SK-N-SH treated with all-trans-retinoic acid at 6 μM for 48 hours (cell line): ENCODE measurements at regions not wholly inside any gene's neighbourhood (a gene's known extent, or its start where the extent isn't known, plus 50 kb on each side); places are given as distances from the start of the nearest gene placed in this dataset.

Source experiments
- CSRNP3 ChIP-seq: fragments of 250-450 bp; sonication (Bioruptor Pico); IDR thresholded peaks from 2 replicates; pipeline ENCODE4 v1.5.1; 2021; ENCODE audit warnings: mild to moderate bottlenecking, moderate library complexity
- ESRRG ChIP-seq: fragments of 250-450 bp; sonication (Bioruptor Pico); IDR thresholded peaks from 2 replicates; pipeline ENCODE4 v1.6.1; 2021; ENCODE audit warnings: mild to moderate bottlenecking
- GLIS3 ChIP-seq: fragments of 250-450 bp; sonication (Bioruptor Pico); IDR thresholded peaks from 2 replicates; pipeline ENCODE4 v1.5.0; 2020; ENCODE audit warnings: mild to moderate bottlenecking, moderate library complexity
- RARB ChIP-seq: fragments of 250-450 bp; sonication (Bioruptor Pico); IDR thresholded peaks from 2 replicates; pipeline ENCODE4 v1.8.0; 2021; ENCODE audit warnings: mild to moderate bottlenecking, moderate library complexity

- TF ChIP-seq GLIS3, result no peak
- TF ChIP-seq ESRRG (CRISPR knock-in tag), result no peak
- TF ChIP-seq CSRNP3, result no peak
- no peak for TF ChIP-seq RARB (CRISPR knock-in tag)
These were observed 55.0 kb upstream of the UBE2L5 start for GRCh38 chr13:30367296-30367695.
